ENCODE measurements at regions not wholly inside any gene's neighbourhood (a gene's known extent, or its start where the extent isn't known, plus 50 kb on each side); places are given as distances from the start of the nearest gene placed in this dataset.
A peak's percentile ranks its signal among the peaks of the same experiment; 100 is the strongest.

DNA sequence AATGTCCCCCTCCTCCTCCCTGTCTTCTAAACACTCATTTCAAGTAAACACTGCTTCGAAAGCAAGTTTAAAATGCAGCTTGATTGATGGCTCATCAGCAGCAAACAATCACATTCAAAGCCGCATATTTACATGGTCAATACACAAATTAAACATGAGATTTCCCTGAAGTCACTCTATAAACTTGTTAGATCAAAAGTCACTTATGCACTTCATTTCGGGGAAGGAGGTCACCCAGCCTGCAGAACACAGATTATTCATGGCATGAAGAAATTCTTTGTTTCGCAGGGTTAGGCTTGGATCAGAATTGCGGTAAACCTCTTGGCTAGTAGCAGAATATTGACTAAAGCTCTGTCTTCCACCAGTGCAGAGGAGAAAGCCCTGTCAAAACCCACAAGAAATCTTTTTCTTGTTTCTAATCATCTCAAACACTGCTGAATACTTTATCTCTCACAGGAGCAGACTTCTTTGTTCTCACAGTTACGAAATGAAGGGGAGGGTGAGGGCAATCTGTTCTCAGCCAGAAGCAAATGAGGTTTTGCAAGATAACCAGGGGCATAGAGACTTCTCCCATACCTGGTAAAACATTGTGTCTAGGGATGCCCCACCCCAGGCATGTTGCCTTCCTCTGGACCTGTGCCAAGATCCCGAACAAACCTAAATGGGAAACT lies 133.3 kb upstream of the CHL1 start:
- TF ChIP-seq, protein P1, sequence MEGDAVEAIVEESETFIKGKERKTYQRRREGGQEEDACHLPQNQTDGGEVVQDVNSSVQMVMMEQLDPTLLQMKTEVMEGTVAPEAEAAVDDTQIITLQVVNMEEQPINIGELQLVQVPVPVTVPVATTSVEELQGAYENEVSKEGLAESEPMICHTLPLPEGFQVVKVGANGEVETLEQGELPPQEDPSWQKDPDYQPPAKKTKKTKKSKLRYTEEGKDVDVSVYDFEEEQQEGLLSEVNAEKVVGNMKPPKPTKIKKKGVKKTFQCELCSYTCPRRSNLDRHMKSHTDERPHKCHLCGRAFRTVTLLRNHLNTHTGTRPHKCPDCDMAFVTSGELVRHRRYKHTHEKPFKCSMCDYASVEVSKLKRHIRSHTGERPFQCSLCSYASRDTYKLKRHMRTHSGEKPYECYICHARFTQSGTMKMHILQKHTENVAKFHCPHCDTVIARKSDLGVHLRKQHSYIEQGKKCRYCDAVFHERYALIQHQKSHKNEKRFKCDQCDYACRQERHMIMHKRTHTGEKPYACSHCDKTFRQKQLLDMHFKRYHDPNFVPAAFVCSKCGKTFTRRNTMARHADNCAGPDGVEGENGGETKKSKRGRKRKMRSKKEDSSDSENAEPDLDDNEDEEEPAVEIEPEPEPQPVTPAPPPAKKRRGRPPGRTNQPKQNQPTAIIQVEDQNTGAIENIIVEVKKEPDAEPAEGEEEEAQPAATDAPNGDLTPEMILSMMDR (IDR thresholded peaks at IDR 0.05 in 4 of 5, conservative IDR thresholded peaks at IDR 0.05 in 1 of 5), result no peak
- no peak for TF ChIP-seq POLR2A (IDR thresholded peaks at IDR 0.05)
- in situ Hi-C loops (cut with MboI; ENCODE audit: low sequenced_read_pairs in 4 of 4), result no loop called here
- no peaks in the 10 kb centered on the region for H3K4me1 ChIP-seq
- intact Hi-C loops (cut with DNase I; ENCODE audit: low total_unique reads), result no loop called here
- no peaks in the 10 kb centered on the region for H3K36me3 ChIP-seq
- peak in 1 of 2 donors; percentile 23 for ATAC-seq
- DNase-seq, result no peak
- H3K27ac ChIP-seq, result no peak overlapping the region
- H3K4me3 ChIP-seq, result no peak overlapping the region
- no peaks in the 10 kb centered on the region for H3K27me3 ChIP-seq
- no peaks in the 10 kb centered on the region for H3K9me3 ChIP-seq

DNA sequence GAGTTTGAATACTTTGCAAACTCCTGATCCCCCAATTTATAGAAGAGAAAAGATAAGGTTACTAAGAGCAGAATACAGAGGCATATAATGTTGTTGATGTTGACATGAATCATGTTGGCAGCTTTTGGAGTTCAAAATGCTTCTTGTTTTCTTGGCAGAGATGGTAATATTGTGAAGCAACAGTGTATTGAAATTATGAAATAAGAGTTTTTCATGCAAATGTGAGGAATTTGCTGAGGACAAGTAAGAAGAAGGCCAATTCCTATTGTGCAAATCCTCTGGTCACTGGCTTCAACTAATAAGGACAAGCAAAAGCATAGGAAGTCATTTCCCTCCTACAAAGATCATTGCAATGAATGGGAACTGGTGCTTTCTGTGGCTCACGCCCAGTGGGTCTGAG lies 126.9 kb upstream of the CHL1 start:
- Histone ChIP-seq H3K27ac (no peak overlapping the region), H3K4me1 (peaks cover 0 to 12% of the 10 kb centered on the region in 2 donors), H3K4me3 (no peak overlapping the region), H3K9me3 (no peaks in the 10 kb centered on the region), H3K36me3 (no peaks in the 10 kb centered on the region), H3K27me3 (no peaks in the 10 kb centered on the region)
- intact Hi-C loops (cut with DNase I; ENCODE audit: low total_unique reads), result no loop called here
- in situ Hi-C loops (cut with MboI; ENCODE audit: low sequenced_read_pairs in 4 of 4), result no loop called here
- ATAC-seq, result peak; percentile 58 to 73
- TF ChIP-seq, protein P1 (IDR thresholded peaks at IDR 0.05 in 4 of 5, conservative IDR thresholded peaks at IDR 0.05 in 1 of 5), result no peak
- DNase-seq, result no peak

DNA sequence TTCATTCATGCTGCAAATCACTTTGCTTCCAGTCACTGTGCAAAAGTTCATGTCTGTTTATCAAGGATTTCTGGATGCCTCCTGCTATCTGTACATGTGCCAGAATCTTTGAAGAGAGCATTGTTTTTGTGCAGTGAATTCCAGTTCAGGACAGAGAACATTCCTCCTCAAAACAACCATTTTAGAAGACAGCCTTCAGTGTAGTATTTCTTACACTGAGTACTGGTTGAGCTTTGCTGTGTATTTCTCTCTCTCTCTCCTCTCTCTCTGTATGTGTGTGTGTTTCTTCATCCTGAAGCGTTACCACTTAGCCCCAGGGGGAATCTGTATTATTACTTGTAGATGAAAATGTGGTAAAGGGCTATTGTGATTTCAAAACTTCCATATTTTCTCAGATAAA lies 123.8 kb upstream of the CHL1 start:
- peak overlapping the region in 1 of 4 donors; percentile 43 for H3K27ac ChIP-seq
- ATAC-seq (peak in 1 of 2 donors; percentile 63), DNase-seq (no peak)
- H3K4me1 ChIP-seq, result peaks cover 0 to 12% of the 10 kb centered on the region in 2 donors
- no peaks in the 10 kb centered on the region for H3K27me3 ChIP-seq
- no peak overlapping the region for H3K4me3 ChIP-seq
- in situ Hi-C loops (cut with MboI; ENCODE audit: low sequenced_read_pairs in 4 of 4) (no loop called here), intact Hi-C loops (cut with DNase I; ENCODE audit: low total_unique reads) (no loop called here)
- H3K36me3 ChIP-seq, result no peaks in the 10 kb centered on the region
- H3K9me3 ChIP-seq, result no peaks in the 10 kb centered on the region
- TF ChIP-seq POLR2A (IDR thresholded peaks at IDR 0.05), result no peak
- TF ChIP-seq, protein P1 (IDR thresholded peaks at IDR 0.05 in 4 of 5, conservative IDR thresholded peaks at IDR 0.05 in 1 of 5), result no peak

DNA sequence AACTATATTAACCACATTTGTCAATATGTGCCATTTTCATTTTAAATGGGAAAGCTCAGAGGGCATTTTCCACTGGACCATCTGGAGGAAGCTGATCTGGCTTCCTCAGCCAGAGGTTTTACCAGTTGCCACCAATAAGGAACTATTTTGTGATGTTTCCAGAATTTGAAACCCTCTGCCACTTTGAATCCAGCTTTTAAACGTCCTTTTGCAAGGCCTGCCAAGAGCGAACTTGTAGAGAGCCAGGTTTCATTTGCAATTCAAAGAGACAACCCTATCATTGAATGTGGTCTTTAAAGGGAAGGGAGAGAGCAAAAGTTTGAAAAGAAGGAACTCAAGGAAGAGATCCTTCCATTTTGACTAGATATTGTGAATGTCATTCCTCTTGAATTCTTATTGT lies 123.3 kb upstream of the CHL1 start:
- H3K4me1 ChIP-seq, result peaks cover 0 to 12% of the 10 kb centered on the region in 2 donors
- H3K9me3 ChIP-seq, result no peaks in the 10 kb centered on the region
- in situ Hi-C loops (cut with MboI; ENCODE audit: low sequenced_read_pairs in 4 of 4), result no loop called here
- DNase-seq (no peak), ATAC-seq (no peak)
- intact Hi-C loops (cut with DNase I; ENCODE audit: low total_unique reads), result no loop called here
- H3K27me3 ChIP-seq, result no peaks in the 10 kb centered on the region
- no peaks in the 10 kb centered on the region for H3K36me3 ChIP-seq
- peak overlapping the region in 1 of 4 donors; percentile 43 for H3K27ac ChIP-seq
- H3K4me3 ChIP-seq, result no peak overlapping the region
- no peak for TF ChIP-seq POLR2A (IDR thresholded peaks at IDR 0.05)

DNA sequence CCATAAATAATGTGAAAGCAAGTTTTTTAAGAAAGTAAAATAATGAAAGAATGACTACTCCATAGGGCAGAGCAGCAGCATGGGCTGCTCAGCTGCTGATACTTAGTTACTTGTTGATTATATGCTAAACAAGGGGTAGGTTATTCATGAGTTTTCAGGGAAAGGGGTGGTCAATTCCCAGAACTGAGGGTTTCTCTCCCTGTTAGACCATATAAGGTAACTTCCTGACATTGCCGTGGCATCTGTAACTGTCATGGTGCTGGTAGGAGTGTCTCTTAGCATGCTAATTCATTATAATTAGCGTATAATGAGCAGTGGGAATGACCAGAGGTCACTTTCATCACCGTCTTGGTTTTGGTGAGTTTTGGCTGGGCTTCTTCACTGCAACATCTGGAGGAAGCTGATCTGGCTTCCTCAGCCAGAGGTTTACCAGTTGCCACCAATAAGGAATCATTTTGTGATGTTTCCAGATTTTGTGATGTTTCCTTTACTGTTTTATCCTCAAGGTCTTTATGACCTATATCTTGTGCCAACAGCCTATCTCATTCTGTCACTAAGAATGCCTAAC lies 121.8 kb upstream of the CHL1 start:
- H3K27me3 ChIP-seq, result no peaks in the 10 kb centered on the region
- no peak for DNase-seq
- peak overlapping the region in 2 of 4 donors; percentile 6 to 56 for H3K27ac ChIP-seq
- H3K36me3 ChIP-seq, result no peaks in the 10 kb centered on the region
- H3K9me3 ChIP-seq, result no peaks in the 10 kb centered on the region
- in situ Hi-C loops (cut with MboI; ENCODE audit: low sequenced_read_pairs in 4 of 4) (no loop called here), intact Hi-C loops (cut with DNase I; ENCODE audit: low total_unique reads) (no loop called here)
- H3K4me3 ChIP-seq, result no peak overlapping the region
- TF ChIP-seq, protein P1 (IDR thresholded peaks at IDR 0.05 in 4 of 5, conservative IDR thresholded peaks at IDR 0.05 in 1 of 5), result no peak
- ATAC-seq, result peak in 1 of 2 donors; percentile 30
- peaks cover 0 to 12% of the 10 kb centered on the region in 2 donors for H3K4me1 ChIP-seq
